ENCODE measurements at regions not wholly inside any gene's neighbourhood (a gene's known extent, or its start where the extent isn't known, plus 50 kb on each side); places are given as distances from the start of the nearest gene placed in this dataset.

DNA sequence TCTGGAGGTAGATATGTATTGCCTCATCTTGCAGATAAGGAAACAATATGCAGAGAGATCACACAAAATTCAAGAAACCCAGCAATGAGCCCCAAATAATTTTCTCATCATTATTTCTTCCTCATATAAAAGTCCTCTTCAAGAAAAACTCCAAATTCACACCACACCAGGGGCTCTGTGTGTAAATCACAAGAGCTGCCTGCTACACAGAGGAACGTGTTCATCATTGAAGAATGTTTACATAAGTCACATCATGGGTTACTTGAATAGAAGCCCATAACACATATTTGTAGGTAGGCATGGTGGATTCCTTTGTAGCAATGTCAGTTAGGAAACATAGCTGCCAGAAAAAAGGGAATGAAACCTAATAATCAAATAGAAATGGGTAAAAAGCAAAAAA is 308.1 kb upstream of the TLE4 start:
- no peak for DNase-seq
- peaks cover 37% of the 10 kb centered on the region for H3K27me3 Mint-ChIP-seq
- H3K27ac Mint-ChIP-seq = no peak overlapping the region
- intact Hi-C loops (cut with micrococcal nuclease) = no loop called here
- H3K36me3 Mint-ChIP-seq (ENCODE audit: low read depth) = no peaks in the 10 kb centered on the region
- ChIA-PET CTCF (no interaction called here), POLR2A (no interaction called here)
- H3K9me3 Mint-ChIP-seq = peaks cover 5% of the 10 kb centered on the region
- H3K4me3 Mint-ChIP-seq = no peak overlapping the region
- ATAC-seq (ENCODE audit: low read depth) = no peak
- TF ChIP-seq, protein P1, sequence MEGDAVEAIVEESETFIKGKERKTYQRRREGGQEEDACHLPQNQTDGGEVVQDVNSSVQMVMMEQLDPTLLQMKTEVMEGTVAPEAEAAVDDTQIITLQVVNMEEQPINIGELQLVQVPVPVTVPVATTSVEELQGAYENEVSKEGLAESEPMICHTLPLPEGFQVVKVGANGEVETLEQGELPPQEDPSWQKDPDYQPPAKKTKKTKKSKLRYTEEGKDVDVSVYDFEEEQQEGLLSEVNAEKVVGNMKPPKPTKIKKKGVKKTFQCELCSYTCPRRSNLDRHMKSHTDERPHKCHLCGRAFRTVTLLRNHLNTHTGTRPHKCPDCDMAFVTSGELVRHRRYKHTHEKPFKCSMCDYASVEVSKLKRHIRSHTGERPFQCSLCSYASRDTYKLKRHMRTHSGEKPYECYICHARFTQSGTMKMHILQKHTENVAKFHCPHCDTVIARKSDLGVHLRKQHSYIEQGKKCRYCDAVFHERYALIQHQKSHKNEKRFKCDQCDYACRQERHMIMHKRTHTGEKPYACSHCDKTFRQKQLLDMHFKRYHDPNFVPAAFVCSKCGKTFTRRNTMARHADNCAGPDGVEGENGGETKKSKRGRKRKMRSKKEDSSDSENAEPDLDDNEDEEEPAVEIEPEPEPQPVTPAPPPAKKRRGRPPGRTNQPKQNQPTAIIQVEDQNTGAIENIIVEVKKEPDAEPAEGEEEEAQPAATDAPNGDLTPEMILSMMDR (IDR thresholded peaks at IDR 0.05) = no peak
- no peaks in the 10 kb centered on the region for H3K4me1 Mint-ChIP-seq

DNA sequence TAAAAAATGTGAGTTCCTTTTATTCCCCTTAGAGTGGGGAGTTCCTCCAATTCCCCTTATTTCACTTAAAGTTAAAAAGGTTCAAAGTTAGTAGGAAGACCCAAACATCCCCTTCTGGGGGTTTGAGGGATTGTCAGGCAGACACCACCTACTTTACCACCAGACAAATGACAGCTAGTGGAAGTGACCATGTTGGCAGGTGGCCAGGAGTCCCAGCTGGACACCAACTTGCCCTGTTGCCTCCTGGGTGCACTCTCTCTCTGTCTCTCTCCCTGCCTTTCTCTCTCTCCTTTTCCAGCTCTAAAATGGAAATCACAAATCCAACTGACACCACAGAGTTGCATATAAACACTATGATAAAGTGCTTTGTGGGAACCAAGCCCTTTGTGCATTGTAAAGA is 307.7 kb upstream of the TLE4 start:
- H3K27me3 Mint-ChIP-seq = peaks cover 33% of the 10 kb centered on the region
- TF ChIP-seq, protein P1 (IDR thresholded peaks at IDR 0.05) = no peak
- no peaks in the 10 kb centered on the region for H3K4me1 Mint-ChIP-seq
- intact Hi-C loops (cut with micrococcal nuclease) = no loop called here
- no peaks in the 10 kb centered on the region for H3K36me3 Mint-ChIP-seq (ENCODE audit: low read depth)
- DNase-seq (no peak), ATAC-seq (ENCODE audit: low read depth) (no peak)
- no peak overlapping the region for H3K27ac Mint-ChIP-seq
- CTCF ChIA-PET = no interaction called here
- POLR2A ChIA-PET = no interaction called here
- peaks cover 5% of the 10 kb centered on the region for H3K9me3 Mint-ChIP-seq
- H3K4me3 Mint-ChIP-seq = no peak overlapping the region

DNA sequence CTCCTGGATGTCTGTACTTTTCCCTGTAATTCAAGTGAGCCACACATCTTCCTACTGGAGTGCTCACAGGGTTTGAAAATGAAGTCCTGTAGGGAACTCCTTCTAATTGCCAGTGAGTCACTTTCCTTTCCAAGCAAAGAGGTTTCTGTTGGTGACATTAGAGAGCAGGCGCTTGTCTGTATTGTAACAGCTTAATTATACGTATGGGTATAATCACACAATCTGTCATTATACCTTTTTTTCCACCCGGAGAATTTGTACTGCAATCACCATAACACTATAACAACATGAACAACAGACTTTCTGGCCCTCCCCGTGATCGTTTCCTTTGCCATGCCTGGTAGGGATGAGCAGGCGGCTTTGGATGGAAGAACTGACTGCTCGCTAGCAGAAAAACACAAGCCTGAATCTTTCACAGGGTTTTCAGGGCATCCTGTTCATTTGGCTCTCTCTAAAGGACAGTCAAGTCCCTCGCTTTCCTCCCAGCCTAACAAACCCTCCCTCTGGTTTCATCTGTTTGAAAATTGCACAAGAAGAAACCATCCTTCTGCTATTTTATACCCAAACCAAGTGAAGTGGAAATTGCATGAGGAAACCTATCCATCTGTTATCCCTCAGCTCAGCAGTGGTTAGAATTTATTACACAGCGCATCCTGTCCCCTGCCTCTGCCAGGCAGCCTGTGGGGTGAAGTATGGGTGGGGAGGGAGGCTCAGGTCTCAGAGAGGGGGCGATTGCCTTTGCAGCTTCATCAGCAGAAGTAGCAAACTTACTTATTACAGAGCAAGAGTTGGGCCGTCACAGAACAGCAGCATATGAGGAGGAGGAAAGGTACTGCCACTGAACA is 307.0 kb upstream of the TLE4 start:
- Mint-ChIP-seq H3K36me3 (ENCODE audit: low read depth) (no peaks in the 10 kb centered on the region), H3K27me3 (peaks cover 30% of the 10 kb centered on the region), H3K4me1 (no peaks in the 10 kb centered on the region), H3K4me3 (no peak overlapping the region), H3K27ac (no peak overlapping the region), H3K9me3 (peaks cover 5% of the 10 kb centered on the region)
- ATAC-seq (ENCODE audit: low read depth) (no peak), DNase-seq (no peak)
- intact Hi-C loops (cut with micrococcal nuclease) = no loop called here
- ChIA-PET CTCF (no interaction called here), POLR2A (no interaction called here)
- TF ChIP-seq, protein P1 (IDR thresholded peaks at IDR 0.05) = no peak

DNA sequence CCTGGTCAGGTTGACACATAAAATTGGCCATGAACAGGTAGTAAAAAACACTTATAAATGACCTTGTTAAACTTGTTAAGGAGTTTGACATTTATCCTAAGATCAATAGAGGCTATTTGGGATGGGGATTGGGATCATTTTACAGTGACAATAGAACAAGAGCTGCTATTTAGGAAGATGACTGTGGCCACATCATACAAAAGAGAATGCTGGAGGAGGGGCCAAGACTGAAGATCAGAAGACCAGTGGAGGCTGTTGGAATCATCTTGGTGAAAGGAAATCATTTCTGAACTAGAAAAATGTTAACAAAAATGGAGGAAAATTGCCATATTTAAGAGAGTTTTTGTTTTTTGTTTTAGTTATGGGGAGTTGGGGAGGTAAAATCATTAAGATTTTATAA is 304.8 kb upstream of the TLE4 start:
- CTCF ChIA-PET = no interaction called here
- no peaks in the 10 kb centered on the region for H3K4me1 Mint-ChIP-seq
- POLR2A ChIA-PET = no interaction called here
- no peak overlapping the region for H3K27ac Mint-ChIP-seq
- ATAC-seq (ENCODE audit: low read depth) (no peak), DNase-seq (no peak)
- H3K27me3 Mint-ChIP-seq = peaks cover 17% of the 10 kb centered on the region
- H3K4me3 Mint-ChIP-seq = no peak overlapping the region
- H3K9me3 Mint-ChIP-seq = peaks cover 5% of the 10 kb centered on the region
- TF ChIP-seq, protein P1 (IDR thresholded peaks at IDR 0.05) = no peak
- intact Hi-C loops (cut with micrococcal nuclease) = no loop called here
- H3K36me3 Mint-ChIP-seq (ENCODE audit: low read depth) = no peaks in the 10 kb centered on the region

DNA sequence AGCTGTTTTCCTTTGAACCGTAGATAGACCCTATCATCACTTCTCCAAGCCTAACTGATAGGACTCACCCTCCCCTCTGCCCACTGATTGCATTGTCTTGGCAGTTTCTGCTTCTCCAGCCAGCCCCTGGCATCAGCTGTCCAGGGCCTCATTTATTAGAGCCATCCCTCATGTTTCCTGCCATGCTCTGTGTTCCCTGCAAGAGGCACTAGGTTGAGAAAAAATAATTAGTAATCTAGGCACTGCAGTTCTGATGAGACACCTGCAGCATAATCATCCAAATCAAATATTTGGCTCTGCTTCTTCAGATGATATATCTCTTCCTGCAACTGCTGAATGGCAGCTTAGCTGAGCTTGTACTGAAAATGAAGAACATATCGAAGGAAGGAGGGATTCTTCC is 303.0 kb upstream of the TLE4 start:
- peaks cover 10% of the 10 kb centered on the region for H3K27me3 Mint-ChIP-seq
- intact Hi-C loops (cut with micrococcal nuclease) = no loop called here
- H3K9me3 Mint-ChIP-seq = no peaks in the 10 kb centered on the region

More for the DNA sequence above, 303.0 kb upstream of the TLE4 start:
- Mint-ChIP-seq H3K36me3 (ENCODE audit: low read depth) (no peaks in the 10 kb centered on the region), H3K4me3 (no peak overlapping the region), H3K27ac (no peak overlapping the region), H3K4me1 (no peaks in the 10 kb centered on the region)
- no peak for DNase-seq
- ATAC-seq (ENCODE audit: low read depth) = no peak
- TF ChIP-seq, protein P1 (IDR thresholded peaks at IDR 0.05) = no peak
- ChIA-PET CTCF (no interaction called here), POLR2A (no interaction called here)
